Osteoblast (primary cell): ENCODE measurements at regions not wholly inside any gene's neighbourhood (a gene's known extent, or its start where the extent isn't known, plus 50 kb on each side); places are given as distances from the start of the nearest gene placed in this dataset.

Experiments used
- DNase-seq: peaks from one replicate; pipeline ENCODE4 v3.0.0; 2011; ENCODE audit warnings: low spot score, mixed read lengths; ENCODE audit not compliant: insufficient read length; ENCODE audit errors: missing footprints
- H2AFZ ChIP-seq: 2 replicates; pipeline ENCODE4 v1.6.0; 2011; ENCODE audit warnings: mild to moderate bottlenecking, low read length
- H3K27ac ChIP-seq: 2 replicates; pipeline ENCODE4 v1.5.1; 2011; ENCODE audit warnings: mild to moderate bottlenecking, low read depth, low read length, moderate library complexity
- H3K27me3 ChIP-seq: 2 replicates; pipeline ENCODE4 v1.6.0; 2012; ENCODE audit warnings: mild to moderate bottlenecking, control low read depth, inconsistent platforms, low read length, moderate library complexity; ENCODE audit not compliant: insufficient read depth
- H3K36me3 ChIP-seq: 2 replicates; pipeline ENCODE4 v1.5.1; 2011; ENCODE audit warnings: mild to moderate bottlenecking, low read length, control low read depth, moderate library complexity; ENCODE audit not compliant: insufficient read depth
- H3K4me1 ChIP-seq: 2 replicates; pipeline ENCODE4 v1.5.1; 2011; ENCODE audit warnings: mild to moderate bottlenecking, low read length, control low read depth, moderate library complexity; ENCODE audit not compliant: insufficient read depth
- H3K4me2 ChIP-seq: 2 replicates; pipeline ENCODE4 v1.6.0; 2011; ENCODE audit warnings: mild to moderate bottlenecking, low read length; ENCODE audit not compliant: insufficient read depth
- H3K4me3 ChIP-seq: fragments of 200-600 bp; sonication (generic); 3 replicates; pipeline ENCODE4 v1.5.1; 2012; ENCODE audit warnings: mild to moderate bottlenecking, low read length, inconsistent platforms; ENCODE audit not compliant: insufficient read depth
- H3K79me2 ChIP-seq: 2 replicates; pipeline ENCODE4 v1.6.0; 2012; ENCODE audit warnings: mild to moderate bottlenecking, low read length, control low read depth, inconsistent platforms; ENCODE audit not compliant: insufficient read depth
- H3K9me3 ChIP-seq: 2 replicates; pipeline ENCODE4 v1.5.1; 2011; ENCODE audit warnings: low read depth, low read length, control low read depth
- H4K20me1 ChIP-seq: 2 replicates; pipeline ENCODE4 v1.6.0; 2012; ENCODE audit warnings: mild to moderate bottlenecking, low read length, control low read depth; ENCODE audit not compliant: insufficient read depth
- TF ChIP-seq, protein P1 (sequence below): IDR thresholded peaks from 2 replicates; pipeline ENCODE4 v1.5.1; 2011; ENCODE audit warnings: mild to moderate bottlenecking, low read depth, low read length, moderate library complexity; ENCODE audit errors: extremely low read depth

DNA sequence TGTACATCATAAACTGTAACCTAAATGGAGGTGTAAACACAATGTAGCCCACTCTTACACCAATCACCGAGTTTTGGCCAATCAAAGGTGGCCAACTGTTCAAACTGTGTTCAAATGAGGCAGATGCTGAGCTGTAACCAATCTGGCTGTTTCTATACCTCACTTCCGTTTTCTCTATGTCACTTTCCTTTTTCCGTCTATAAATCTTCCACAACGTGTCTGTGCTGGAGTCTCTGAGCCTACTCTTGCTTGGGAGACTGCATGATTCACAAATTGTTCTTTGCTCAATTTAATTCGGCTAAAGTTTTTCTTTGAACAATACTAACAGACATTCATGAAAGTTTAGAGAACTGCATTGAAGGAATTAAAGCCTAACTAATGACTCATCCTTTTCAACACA lies 547.1 kb upstream of the USP15 start:
- Histone ChIP-seq H3K4me1 (no peaks in the 10 kb centered on the region), H3K27me3 (no peaks in the 10 kb centered on the region), H3K79me2 (no peaks in the 10 kb centered on the region), H2AFZ (no peak overlapping the region), H3K36me3 (no peaks in the 10 kb centered on the region), H3K9me3 (no peaks in the 10 kb centered on the region), H3K27ac (no peak overlapping the region), H4K20me1 (no peaks in the 10 kb centered on the region), H3K4me2 (no peak overlapping the region), H3K4me3 (no peak overlapping the region)
- TF ChIP-seq, protein P1, sequence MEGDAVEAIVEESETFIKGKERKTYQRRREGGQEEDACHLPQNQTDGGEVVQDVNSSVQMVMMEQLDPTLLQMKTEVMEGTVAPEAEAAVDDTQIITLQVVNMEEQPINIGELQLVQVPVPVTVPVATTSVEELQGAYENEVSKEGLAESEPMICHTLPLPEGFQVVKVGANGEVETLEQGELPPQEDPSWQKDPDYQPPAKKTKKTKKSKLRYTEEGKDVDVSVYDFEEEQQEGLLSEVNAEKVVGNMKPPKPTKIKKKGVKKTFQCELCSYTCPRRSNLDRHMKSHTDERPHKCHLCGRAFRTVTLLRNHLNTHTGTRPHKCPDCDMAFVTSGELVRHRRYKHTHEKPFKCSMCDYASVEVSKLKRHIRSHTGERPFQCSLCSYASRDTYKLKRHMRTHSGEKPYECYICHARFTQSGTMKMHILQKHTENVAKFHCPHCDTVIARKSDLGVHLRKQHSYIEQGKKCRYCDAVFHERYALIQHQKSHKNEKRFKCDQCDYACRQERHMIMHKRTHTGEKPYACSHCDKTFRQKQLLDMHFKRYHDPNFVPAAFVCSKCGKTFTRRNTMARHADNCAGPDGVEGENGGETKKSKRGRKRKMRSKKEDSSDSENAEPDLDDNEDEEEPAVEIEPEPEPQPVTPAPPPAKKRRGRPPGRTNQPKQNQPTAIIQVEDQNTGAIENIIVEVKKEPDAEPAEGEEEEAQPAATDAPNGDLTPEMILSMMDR = no peak
- DNase-seq = no peak

- Histone ChIP-seq H3K36me3 (no peaks in the 10 kb centered on the region), H3K79me2 (no peaks in the 10 kb centered on the region), H4K20me1 (no peaks in the 10 kb centered on the region), H2AFZ (no peak overlapping the region), H3K4me1 (no peaks in the 10 kb centered on the region), H3K4me3 (no peak overlapping the region), H3K9me3 (no peaks in the 10 kb centered on the region), H3K27me3 (no peaks in the 10 kb centered on the region), H3K4me2 (no peak overlapping the region), H3K27ac (no peak overlapping the region)
- DNase-seq = no peak
- TF ChIP-seq, protein P1 = no peak
These were observed 542.2 kb upstream of the USP15 start for GRCh38 chr12:61717986-61718385.

DNA sequence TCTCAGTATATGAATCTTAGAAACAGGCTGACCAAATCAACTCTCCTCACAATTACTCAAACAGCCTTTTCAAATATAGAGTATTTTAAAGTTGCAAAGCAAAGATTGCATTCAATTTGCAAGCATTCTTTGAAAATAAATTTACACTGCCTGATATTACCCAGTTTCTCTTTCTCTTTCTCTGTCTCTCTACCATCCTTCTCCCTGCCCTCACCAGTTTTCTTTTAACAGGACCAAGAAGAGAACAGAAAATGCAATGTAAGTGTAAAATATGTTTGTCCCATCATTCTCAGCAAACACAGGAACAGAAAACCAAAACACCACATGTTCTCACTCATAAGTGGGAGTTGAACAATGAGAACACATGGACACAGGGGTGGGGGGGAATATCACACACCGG lies 520.3 kb upstream of the USP15 start:
- no peak overlapping the region for H3K27ac ChIP-seq
- no peaks in the 10 kb centered on the region for H3K4me1 ChIP-seq
- DNase-seq = no peak
- TF ChIP-seq, protein P1 = no peak
- no peaks in the 10 kb centered on the region for H4K20me1 ChIP-seq
- H2AFZ ChIP-seq = no peak overlapping the region
- H3K27me3 ChIP-seq = no peaks in the 10 kb centered on the region
- no peaks in the 10 kb centered on the region for H3K79me2 ChIP-seq
- H3K4me3 ChIP-seq = no peak overlapping the region
- H3K36me3 ChIP-seq = no peaks in the 10 kb centered on the region
- no peak overlapping the region for H3K4me2 ChIP-seq
- no peaks in the 10 kb centered on the region for H3K9me3 ChIP-seq

GRCh38 chr12:61750604-61751003 lies 509.6 kb upstream of the USP15 start:
- no peak overlapping the region for H3K4me2 ChIP-seq
- H3K4me3 ChIP-seq = no peak overlapping the region
- no peaks in the 10 kb centered on the region for H4K20me1 ChIP-seq
- H3K36me3 ChIP-seq = no peaks in the 10 kb centered on the region
- TF ChIP-seq, protein P1 = no peak
- no peaks in the 10 kb centered on the region for H3K4me1 ChIP-seq
- H3K9me3 ChIP-seq = no peaks in the 10 kb centered on the region
- no peak for DNase-seq
- no peaks in the 10 kb centered on the region for H3K27me3 ChIP-seq
- no peak overlapping the region for H2AFZ ChIP-seq
- no peak overlapping the region for H3K27ac ChIP-seq
- no peaks in the 10 kb centered on the region for H3K79me2 ChIP-seq
